LNCAP (cell line): ENCODE measurements at regions not wholly inside any gene's neighbourhood (a gene's known extent, or its start where the extent isn't known, plus 50 kb on each side); places are given as distances from the start of the nearest gene placed in this dataset.

Experiments used
- CTCF ChIP-seq: fragments of 450-650 bp; IDR thresholded peaks from 2 replicates; pipeline ENCODE4 v1.5.1; 2017; ENCODE audit warnings: mild to moderate bottlenecking

- TF ChIP-seq CTCF = no peak
These were observed 847.7 kb upstream of the HS3ST5 start for GRCh38 chr6:115190534-115190933.

GRCh38 chr6:115159733-115160132 is 816.9 kb upstream of the HS3ST5 start:
- TF ChIP-seq CTCF = no peak

- no peak for TF ChIP-seq CTCF
These were observed 795.1 kb upstream of the HS3ST5 start for GRCh38 chr6:115137910-115138309.

- TF ChIP-seq CTCF = no peak
These were observed 791.0 kb upstream of the HS3ST5 start for GRCh38 chr6:115133790-115134189.

GRCh38 chr6:115131709-115132490 is 789.1 kb upstream of the HS3ST5 start:
- TF ChIP-seq CTCF = no peak

GRCh38 chr6:115120391-115120790 is 777.6 kb upstream of the HS3ST5 start:
- no peak for TF ChIP-seq CTCF

- TF ChIP-seq CTCF = no peak
These were observed 748.6 kb upstream of the HS3ST5 start for GRCh38 chr6:115091461-115091860.

- no peak for TF ChIP-seq CTCF
These were observed 735.7 kb upstream of the HS3ST5 start for GRCh38 chr6:115078555-115078954.
